ENCODE measurements at regions not wholly inside any gene's neighbourhood (a gene's known extent, or its start where the extent isn't known, plus 50 kb on each side); places are given as distances from the start of the nearest gene placed in this dataset.

GRCh38 chr21:41600961-41601572 lies 93.1 kb upstream of the TMPRSS2 start:
- TF ChIP-seq CTCF (IDR thresholded peaks at IDR 0.05; ENCODE audit: low read depth, low read length) (no peak), POLR2A (IDR thresholded peaks at IDR 0.05; ENCODE audit: extremely low read depth, insufficient read length) (no peak)

All from NB4 (cell line).